HL-60 (cell line): ENCODE measurements at regions not wholly inside any gene's neighbourhood (a gene's known extent, or its start where the extent isn't known, plus 50 kb on each side); places are given as distances from the start of the nearest gene placed in this dataset.

Experiments
- DNase-seq, 2 experiments: peaks; one replicate each; pipeline ENCODE4 v3.0.0-alpha.2; 2010 to 2020; ENCODE audit warnings: low read depth in 1 of 2, low spot score in 1 of 2
- H3K27ac ChIP-seq: fragments of 250-450 bp; sonication (Bioruptor Pico); replicated peaks from 2 replicates; pipeline ENCODE4 v1.5.1; 2020; ENCODE audit warnings: mild to moderate bottlenecking, moderate library complexity
- H3K27me3 ChIP-seq: fragments of 250-450 bp; sonication (Bioruptor Pico); 2 replicates; pipeline ENCODE4 v1.5.1; 2021; ENCODE audit warnings: mild to moderate bottlenecking, moderate library complexity; ENCODE audit not compliant: insufficient read depth, poor library complexity, severe bottlenecking
- H3K4me3 ChIP-seq: replicated peaks from 2 replicates; pipeline ENCODE4 v1.5.1; 2011; ENCODE audit warnings: mild to moderate bottlenecking, control low read depth, low read length; ENCODE audit not compliant: insufficient read depth
- GABPA ChIP-seq: IDR thresholded peaks from 2 replicates; pipeline ENCODE4 v1.6.1; 2012; ENCODE audit warnings: low read depth
- POLR2AphosphoS5 ChIP-seq: IDR thresholded peaks from 2 replicates; pipeline ENCODE4 v1.6.1; 2012; ENCODE audit warnings: low read depth
- SPI1 ChIP-seq: IDR thresholded peaks from 2 replicates; pipeline ENCODE4 v1.6.1; 2012; ENCODE audit warnings: low read depth, mild to moderate bottlenecking, borderline replicate concordance
- TF ChIP-seq, protein P1 (sequence below): IDR thresholded peaks from one replicate; pipeline ENCODE4 v1.5.1; 2011; ENCODE audit warnings: low read length, control low read depth, inconsistent platforms; ENCODE audit not compliant: insufficient read depth
- TF ChIP-seq, protein P2 (sequence below): IDR thresholded peaks from 2 replicates; pipeline ENCODE4 v1.6.1; 2012; ENCODE audit warnings: low read depth; ENCODE audit not compliant: insufficient replicate concordance

DNA sequence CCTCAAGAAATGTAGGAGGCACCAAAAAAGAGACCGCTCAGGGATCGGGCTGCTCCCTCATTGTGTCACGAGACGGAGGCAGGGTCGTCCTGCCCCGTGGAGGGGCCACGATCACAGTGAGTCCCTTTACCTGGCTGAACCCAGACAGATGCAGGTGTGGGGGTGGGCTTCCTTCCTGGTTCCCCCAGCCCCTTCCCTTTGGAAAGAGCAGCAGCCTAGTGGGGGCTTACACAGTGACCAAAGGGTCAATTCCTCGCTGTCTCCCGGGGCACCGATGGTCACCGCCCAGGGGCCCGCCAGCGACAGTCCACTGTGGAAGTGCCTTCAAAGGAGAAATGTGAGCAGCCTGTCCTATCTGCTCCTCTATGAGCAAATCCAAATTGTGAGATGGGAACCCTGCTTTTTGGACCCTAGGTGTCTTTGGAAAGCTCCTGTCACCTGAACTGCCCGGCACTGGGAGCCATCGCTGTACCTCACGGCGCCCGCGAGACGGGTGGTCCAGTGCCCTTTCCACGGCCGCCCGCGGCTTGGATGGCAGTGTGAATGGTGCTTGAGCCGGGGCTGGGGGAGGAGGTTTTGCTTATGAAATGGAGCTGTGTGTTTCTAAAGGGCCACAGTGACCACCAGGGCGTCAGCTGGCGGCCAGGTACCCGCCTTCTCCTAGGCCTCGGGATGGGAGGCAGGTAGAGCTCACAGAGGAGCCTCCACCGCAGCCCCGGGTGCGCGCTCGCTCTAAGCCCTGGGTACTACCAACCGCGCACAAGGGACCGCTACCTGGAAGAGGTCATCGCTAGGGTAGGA, 155.7 kb downstream of the KLF13 start:
- Histone ChIP-seq H3K27ac (no peak overlapping the region), H3K27me3 (peaks cover 10% of the 10 kb centered on the region), H3K4me3 (no peak overlapping the region)
- TF ChIP-seq SPI1, result no peak
- TF ChIP-seq, protein P1, sequence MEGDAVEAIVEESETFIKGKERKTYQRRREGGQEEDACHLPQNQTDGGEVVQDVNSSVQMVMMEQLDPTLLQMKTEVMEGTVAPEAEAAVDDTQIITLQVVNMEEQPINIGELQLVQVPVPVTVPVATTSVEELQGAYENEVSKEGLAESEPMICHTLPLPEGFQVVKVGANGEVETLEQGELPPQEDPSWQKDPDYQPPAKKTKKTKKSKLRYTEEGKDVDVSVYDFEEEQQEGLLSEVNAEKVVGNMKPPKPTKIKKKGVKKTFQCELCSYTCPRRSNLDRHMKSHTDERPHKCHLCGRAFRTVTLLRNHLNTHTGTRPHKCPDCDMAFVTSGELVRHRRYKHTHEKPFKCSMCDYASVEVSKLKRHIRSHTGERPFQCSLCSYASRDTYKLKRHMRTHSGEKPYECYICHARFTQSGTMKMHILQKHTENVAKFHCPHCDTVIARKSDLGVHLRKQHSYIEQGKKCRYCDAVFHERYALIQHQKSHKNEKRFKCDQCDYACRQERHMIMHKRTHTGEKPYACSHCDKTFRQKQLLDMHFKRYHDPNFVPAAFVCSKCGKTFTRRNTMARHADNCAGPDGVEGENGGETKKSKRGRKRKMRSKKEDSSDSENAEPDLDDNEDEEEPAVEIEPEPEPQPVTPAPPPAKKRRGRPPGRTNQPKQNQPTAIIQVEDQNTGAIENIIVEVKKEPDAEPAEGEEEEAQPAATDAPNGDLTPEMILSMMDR, result no peak
- TF ChIP-seq, protein P2, sequence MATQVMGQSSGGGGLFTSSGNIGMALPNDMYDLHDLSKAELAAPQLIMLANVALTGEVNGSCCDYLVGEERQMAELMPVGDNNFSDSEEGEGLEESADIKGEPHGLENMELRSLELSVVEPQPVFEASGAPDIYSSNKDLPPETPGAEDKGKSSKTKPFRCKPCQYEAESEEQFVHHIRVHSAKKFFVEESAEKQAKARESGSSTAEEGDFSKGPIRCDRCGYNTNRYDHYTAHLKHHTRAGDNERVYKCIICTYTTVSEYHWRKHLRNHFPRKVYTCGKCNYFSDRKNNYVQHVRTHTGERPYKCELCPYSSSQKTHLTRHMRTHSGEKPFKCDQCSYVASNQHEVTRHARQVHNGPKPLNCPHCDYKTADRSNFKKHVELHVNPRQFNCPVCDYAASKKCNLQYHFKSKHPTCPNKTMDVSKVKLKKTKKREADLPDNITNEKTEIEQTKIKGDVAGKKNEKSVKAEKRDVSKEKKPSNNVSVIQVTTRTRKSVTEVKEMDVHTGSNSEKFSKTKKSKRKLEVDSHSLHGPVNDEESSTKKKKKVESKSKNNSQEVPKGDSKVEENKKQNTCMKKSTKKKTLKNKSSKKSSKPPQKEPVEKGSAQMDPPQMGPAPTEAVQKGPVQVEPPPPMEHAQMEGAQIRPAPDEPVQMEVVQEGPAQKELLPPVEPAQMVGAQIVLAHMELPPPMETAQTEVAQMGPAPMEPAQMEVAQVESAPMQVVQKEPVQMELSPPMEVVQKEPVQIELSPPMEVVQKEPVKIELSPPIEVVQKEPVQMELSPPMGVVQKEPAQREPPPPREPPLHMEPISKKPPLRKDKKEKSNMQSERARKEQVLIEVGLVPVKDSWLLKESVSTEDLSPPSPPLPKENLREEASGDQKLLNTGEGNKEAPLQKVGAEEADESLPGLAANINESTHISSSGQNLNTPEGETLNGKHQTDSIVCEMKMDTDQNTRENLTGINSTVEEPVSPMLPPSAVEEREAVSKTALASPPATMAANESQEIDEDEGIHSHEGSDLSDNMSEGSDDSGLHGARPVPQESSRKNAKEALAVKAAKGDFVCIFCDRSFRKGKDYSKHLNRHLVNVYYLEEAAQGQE, result no peak
- no peak for TF ChIP-seq POLR2AphosphoS5
- no peak for TF ChIP-seq GABPA
- no peak for DNase-seq

DNA sequence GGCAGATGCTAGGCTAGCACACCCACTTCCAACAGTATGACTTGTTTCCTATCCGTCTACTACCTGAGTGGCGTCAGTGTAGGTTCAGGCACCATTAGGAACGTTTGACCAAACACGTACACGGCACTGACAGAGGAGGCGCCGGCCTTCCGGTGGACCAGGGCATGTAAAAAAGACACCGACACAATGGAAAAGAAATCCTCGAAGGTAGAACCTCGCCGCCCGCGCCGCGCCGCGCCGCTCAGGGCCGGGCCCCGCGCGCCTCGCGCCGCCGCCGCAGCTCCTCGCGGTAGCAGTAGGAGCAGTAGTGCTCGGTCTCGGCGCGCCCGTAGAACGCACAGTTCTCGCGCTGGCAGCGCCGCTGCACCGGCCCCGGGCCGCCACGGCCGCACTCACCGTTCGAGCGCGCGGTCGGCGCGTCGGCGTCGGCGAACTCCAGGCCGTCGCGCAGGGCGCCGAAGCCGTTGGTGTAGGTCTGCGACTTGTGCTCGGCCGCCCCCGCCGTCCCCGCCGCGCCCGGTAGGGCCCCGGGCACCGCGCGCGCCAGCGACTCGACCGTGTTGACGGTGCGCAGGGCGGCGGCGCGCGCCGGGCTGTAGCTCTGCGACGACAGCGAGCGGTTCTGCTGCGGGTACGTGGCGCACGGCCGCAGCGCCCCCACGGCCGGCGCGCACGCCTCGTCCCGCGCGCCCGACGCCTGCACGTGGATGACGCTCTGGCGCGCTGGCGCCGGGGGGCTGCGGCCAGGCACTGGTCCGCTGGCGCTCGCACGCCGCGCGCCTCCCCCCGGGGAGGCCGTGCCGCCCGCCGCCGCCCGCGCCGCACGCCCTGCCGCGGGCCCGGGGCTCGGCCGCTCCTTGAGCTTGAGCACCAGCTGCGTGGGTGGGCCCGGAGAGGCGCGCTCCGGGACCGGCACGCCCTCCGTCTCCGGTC, 156.7 kb downstream of the KLF13 start:
- no peak overlapping the region for H3K4me3 ChIP-seq
- DNase-seq, result no peak
- H3K27ac ChIP-seq, result no peak overlapping the region
- peaks cover 10% of the 10 kb centered on the region for H3K27me3 ChIP-seq
- TF ChIP-seq SPI1, result no peak

DNA sequence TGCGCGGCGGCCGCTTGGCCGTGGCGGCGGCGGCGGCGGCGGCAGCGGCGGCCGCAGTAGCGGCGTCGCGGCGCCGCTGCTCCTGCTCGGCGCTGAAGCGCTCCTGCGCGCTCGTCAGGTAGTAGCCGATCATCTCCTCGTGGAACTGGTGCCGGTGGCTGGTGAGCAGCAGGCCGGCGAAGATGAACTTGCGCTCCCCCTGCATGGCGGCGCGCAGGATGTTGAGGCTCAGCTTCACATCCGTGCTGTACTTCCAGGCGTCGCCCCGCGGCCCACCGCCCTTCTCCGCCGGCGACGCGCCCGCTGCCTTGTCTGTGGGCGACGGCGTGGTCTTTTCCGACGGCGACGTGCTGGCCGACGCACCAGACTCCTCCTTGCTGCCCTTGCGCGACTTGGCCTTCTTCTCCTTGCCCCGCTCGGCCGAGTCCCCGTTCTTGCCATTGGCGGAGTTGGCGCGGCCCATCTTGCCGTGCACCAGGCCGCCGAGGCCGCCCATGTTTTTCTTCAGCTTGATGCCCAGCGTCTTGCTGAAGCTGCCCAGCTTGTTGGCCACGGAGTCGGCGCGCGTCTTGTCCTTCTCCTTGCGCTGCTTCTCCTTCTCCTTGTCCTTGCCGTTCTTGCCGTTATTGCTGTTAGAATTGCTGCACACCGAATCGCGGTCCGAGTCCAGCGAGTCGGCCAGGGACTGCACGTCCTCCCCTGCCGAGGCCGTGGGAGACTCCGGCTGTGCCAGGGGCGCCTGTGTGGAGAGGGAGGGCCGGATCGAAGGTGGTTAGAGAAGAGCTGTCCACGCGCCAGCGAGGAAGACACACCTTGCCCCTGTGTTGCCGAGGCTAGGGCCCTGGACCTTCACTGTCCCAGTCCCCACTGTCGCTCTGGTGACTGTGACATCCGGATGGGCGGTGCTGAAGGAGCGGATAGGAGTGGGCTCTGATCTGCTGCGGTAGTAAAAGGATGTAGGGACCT, 157.6 kb downstream of the KLF13 start:
- Histone ChIP-seq H3K27me3 (peaks cover 10% of the 10 kb centered on the region), H3K4me3 (no peak overlapping the region)

More for the DNA sequence above, 157.6 kb downstream of the KLF13 start:
- TF ChIP-seq, protein P1, result no peak
- no peak for TF ChIP-seq POLR2AphosphoS5
- TF ChIP-seq, protein P2, result no peak
- TF ChIP-seq SPI1, result no peak
- no peak for TF ChIP-seq GABPA
- DNase-seq, result no peak
- no peak overlapping the region for H3K27ac ChIP-seq
